Epithelial cell of esophagus (primary cell): ENCODE measurements at regions not wholly inside any gene's neighbourhood (a gene's known extent, or its start where the extent isn't known, plus 50 kb on each side); places are given as distances from the start of the nearest gene placed in this dataset.
"Not testable (repeated sequence)": the region's sequence is repeated elsewhere in the genome, so short reads cannot be mapped to it uniquely, and the experiment has no call there.

Experiments used
- DNase-seq: peaks from one replicate; pipeline ENCODE4 v3.0.0; 2010; ENCODE audit warnings: low read depth
- H3K4me3 ChIP-seq: 2 replicates; pipeline ENCODE4 v1.5.1; 2011; ENCODE audit warnings: mild to moderate bottlenecking, low read length, control low read depth
- CTCF ChIP-seq: IDR thresholded peaks from 2 replicates; pipeline ENCODE4 v1.5.1; 2011; ENCODE audit warnings: low read depth, mild to moderate bottlenecking, low read length, control low read depth, inconsistent platforms; ENCODE audit not compliant: insufficient read depth; ENCODE audit errors: missing control alignments

DNA sequence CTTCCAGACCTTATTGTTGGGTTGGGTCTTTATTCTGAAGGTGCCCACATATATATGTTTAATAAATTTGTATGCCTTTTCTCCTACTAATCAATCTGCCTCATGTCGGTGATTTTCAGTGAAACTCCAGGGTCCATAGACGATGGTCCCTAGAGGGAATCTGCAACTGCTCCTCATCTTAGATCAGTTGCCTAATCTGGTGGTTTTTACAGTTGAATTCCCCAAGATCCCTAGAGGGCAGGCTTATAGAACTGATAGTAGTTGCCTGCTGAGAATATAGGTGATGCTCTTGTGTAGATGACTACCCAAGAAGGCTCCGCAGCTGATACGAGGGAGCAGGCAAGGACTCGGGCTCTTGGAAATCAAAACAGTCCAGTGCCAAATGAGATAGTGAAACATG lies 619.2 kb upstream of the C16orf82 start:
- TF ChIP-seq CTCF: no peak
- no peak overlapping the region for H3K4me3 ChIP-seq
- DNase-seq: no peak

DNA sequence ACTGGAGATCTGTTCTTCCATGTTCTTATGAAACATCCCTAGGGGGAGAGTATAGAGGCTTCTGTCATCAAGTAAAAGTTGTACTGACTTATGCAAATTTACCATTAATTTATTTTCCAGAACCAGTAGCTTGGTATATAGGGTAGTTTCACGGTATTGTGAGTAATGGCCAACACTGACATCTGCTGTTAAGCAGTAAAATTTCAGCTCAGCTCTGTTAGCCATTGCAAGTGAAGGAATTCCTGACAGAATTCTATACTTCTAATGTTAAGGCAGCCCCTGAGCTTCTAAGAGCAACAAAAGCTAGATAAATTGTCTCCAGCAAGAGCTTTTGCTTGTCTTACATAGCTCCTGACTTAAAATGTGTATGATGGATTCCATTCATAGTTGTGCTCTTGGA lies 613.5 kb upstream of the C16orf82 start:
- no peak overlapping the region for H3K4me3 ChIP-seq
- DNase-seq: no peak
- no peak for TF ChIP-seq CTCF

DNA sequence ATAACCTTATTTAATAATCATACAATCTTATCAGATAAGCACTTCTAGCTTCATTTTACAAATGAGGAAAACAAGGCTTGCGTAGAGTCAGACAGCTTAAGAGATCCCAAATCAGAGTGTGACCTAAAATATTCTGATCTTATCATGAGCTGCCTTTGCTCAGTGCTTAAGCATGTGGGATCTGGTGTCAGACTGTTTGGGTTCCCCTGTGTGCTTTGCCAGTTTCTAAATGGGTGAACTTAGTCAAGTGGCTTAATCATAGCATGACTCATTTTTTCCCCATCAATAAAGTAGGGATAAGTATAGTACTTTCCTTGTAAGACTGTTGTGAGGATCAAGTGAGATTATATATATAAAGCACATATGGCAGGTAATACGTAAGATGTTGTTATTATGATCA lies 612.6 kb upstream of the C16orf82 start:
- DNase-seq: peak; percentile 11
- TF ChIP-seq CTCF: no peak
- H3K4me3 ChIP-seq: no peak overlapping the region

- TF ChIP-seq CTCF: no peak
- H3K4me3 ChIP-seq: no peak overlapping the region
- DNase-seq: no peak
These were observed 610.7 kb upstream of the C16orf82 start for GRCh38 chr16:26456074-26456473.

DNA sequence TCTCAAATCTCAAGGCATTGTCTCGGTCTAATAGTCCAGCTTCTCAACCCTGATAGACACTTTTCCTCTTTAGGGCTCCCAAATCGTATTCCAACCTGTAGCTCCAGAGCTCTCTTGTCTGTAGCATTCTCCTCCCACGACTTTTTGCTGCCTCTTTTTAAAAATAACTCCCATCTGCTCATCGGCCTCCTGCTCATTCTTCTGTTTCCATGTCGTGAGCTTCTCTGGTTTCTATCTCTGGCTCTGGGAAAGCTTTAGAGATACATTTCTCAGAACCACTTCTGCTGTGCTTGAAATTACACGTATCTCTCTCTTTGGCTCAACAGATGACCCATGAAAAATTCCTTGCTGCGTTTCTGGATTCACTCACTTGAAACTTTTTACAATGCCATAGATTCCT lies 609.6 kb upstream of the C16orf82 start:
- TF ChIP-seq CTCF: no peak
- DNase-seq: no peak

GRCh38 chr16:26457882-26458281 lies 608.8 kb upstream of the C16orf82 start:
- DNase-seq: no peak
- no peak for TF ChIP-seq CTCF
- no peak overlapping the region for H3K4me3 ChIP-seq

More for the DNA sequence above, 609.6 kb upstream of the C16orf82 start:
- no peak overlapping the region for H3K4me3 ChIP-seq

DNA sequence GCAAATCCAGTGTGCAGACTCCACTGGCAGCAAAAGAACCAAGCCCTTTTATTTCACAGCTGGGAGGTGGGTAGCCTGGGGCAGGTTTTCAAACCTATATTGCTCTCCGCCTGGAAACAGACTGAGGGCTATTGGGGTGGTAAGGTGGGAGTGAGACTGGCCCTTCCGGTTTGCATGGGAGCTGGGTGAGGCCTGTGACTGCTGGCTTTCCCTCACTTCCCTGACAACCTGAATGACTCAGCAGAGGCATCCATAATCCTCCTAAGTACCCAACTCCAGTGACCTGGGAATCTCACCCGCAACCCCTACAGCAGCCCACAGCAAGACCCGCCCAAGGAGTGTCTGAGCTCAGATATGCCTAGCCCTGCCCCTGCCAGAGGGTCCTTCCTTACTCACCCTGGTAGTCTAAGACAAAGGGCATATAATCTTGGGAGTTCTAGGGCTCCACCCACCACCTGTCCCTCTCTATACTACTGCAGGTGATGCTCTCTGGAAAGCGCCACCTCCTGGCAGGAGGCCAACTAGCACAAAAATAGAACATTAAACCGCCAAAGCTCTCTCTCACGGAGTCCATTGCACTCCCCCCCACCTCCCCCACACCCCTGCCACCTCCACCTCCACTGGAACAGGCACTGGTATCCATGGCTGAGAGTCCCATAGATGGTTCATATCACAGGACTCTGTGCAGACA lies 602.0 kb upstream of the C16orf82 start:
- DNase-seq: no peak
- TF ChIP-seq CTCF: no peak
- no peak overlapping the region for H3K4me3 ChIP-seq

GRCh38 chr16:26474405-26474804 lies 592.3 kb upstream of the C16orf82 start:
- H3K4me3 ChIP-seq, DNase-seq: not testable (repeated sequence)
